ENCODE measurements at regions not wholly inside any gene's neighbourhood (a gene's known extent, or its start where the extent isn't known, plus 50 kb on each side); places are given as distances from the start of the nearest gene placed in this dataset.

DNA sequence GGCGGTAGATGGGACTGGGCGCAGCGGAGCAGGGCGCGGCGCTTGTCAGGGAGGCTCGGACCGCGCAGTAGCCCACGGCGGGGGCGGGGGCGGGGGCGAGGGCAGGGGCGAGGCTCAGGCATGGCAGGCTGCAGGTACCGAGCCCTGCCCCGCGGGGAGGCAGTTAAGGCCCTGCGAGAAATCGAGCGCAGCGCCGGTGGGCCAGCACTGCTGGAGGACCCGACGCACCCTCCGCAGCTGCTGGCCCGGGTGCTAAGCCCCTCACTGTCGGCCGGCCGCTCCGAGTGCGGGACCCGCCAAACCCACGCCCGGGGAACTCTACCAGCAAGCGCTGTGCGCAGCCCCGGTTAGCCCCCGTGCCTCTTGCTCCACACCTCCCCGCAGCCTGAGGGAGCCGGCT, 90.2 kb upstream of the RPL38 start:
- no peak overlapping the region for H3K27ac ChIP-seq
- DNase-seq (ENCODE audit: low spot score in 2 of 2) = no peak
- no peaks in the 10 kb centered on the region for H3K27me3 ChIP-seq
- H3K36me3 ChIP-seq = no peaks in the 10 kb centered on the region
- intact Hi-C loops (cut with DNase I) = no loop called here
- no peak overlapping the region for H3K4me3 ChIP-seq
- TF ChIP-seq, protein P1, sequence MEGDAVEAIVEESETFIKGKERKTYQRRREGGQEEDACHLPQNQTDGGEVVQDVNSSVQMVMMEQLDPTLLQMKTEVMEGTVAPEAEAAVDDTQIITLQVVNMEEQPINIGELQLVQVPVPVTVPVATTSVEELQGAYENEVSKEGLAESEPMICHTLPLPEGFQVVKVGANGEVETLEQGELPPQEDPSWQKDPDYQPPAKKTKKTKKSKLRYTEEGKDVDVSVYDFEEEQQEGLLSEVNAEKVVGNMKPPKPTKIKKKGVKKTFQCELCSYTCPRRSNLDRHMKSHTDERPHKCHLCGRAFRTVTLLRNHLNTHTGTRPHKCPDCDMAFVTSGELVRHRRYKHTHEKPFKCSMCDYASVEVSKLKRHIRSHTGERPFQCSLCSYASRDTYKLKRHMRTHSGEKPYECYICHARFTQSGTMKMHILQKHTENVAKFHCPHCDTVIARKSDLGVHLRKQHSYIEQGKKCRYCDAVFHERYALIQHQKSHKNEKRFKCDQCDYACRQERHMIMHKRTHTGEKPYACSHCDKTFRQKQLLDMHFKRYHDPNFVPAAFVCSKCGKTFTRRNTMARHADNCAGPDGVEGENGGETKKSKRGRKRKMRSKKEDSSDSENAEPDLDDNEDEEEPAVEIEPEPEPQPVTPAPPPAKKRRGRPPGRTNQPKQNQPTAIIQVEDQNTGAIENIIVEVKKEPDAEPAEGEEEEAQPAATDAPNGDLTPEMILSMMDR (IDR thresholded peaks at IDR 0.05) = no peak
- H3K4me1 ChIP-seq = no peaks in the 10 kb centered on the region
- no peaks in the 10 kb centered on the region for H3K9me3 ChIP-seq

DNA sequence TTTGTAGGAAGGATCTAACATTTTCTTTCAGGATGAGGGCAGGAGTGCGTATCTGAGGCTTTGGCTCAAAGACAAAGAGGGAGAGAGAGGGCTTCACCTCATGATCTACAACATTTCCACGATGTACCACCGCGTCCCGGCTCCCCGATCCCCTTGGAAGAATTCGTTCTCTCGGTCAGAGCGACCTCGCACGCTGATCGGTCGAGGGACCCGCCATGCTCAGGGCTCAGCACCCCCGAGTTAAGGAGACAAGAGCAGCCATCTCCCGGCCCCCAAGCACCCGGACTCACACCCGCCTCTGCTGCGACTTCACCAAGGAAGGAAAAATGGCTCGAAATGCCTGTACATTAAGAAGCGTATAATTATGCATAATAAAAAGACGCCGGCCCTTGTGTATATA, 89.5 kb upstream of the RPL38 start:
- no peak overlapping the region for H3K4me3 ChIP-seq
- no peak for DNase-seq (ENCODE audit: low spot score in 2 of 2)
- H3K27me3 ChIP-seq = no peaks in the 10 kb centered on the region
- intact Hi-C loops (cut with DNase I) = no loop called here
- no peaks in the 10 kb centered on the region for H3K4me1 ChIP-seq
- H3K36me3 ChIP-seq = no peaks in the 10 kb centered on the region
- H3K9me3 ChIP-seq = no peaks in the 10 kb centered on the region
- TF ChIP-seq, protein P1 (IDR thresholded peaks at IDR 0.05) = no peak
- no peak overlapping the region for H3K27ac ChIP-seq

DNA sequence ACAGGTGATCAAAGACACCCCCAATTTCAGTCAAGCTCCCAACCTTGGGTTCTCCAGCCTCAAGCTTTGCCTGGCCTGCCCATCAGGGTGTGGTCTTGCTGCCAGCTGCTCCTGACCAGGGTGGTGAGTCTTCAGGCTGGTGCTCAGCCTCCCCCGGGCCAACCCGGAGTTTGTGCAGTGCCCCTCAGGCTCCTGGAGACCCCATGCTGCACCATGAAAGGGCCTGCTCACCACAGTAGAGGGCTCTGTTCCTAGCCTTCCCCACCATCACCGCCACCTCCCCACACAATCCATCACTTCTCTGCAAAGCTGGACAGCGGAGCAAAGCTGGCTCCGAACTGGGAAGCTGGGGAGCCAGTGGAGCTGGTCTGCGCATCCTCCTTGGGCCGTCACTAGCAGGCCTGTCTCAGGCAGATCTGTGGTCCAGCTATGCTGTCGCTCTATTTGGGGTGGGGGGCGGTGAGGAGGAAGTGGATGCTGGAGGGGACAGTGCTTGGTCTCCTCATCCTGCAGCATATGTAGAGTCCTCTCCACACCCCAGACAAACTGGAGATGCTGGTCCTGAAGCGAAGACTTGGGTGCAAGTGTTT, 88.5 kb upstream of the RPL38 start:
- no peak overlapping the region for H3K27ac ChIP-seq
- H3K27me3 ChIP-seq = no peaks in the 10 kb centered on the region

DNA sequence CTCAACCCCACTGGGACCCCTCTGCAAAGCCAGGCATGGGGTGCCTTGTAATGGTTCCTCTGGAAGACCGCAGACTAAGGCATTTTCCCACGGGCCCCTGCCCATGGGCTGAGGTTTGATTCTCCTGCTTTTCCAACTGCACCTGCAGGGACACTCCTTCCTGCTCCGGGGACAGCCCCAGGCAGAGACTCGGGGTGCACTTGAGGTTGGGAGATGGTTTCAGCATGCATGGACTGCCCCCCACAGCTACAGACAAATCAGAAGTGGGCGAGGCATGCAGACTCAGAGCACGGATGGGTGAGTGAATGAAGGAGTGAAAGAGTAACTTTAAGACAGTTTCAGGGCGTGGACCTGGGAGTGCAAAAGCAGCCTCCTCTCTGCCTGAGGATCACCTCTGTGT, 87.9 kb upstream of the RPL38 start:
- DNase-seq (ENCODE audit: low spot score in 2 of 2) = no peak
- no peaks in the 10 kb centered on the region for H3K4me1 ChIP-seq
- intact Hi-C loops (cut with DNase I) = no loop called here
- TF ChIP-seq, protein P1 (IDR thresholded peaks at IDR 0.05) = no peak
- no peak overlapping the region for H3K27ac ChIP-seq
- no peaks in the 10 kb centered on the region for H3K9me3 ChIP-seq
- H3K27me3 ChIP-seq = no peaks in the 10 kb centered on the region
- H3K36me3 ChIP-seq = no peaks in the 10 kb centered on the region
- no peak overlapping the region for H3K4me3 ChIP-seq

More for the DNA sequence above, 88.5 kb upstream of the RPL38 start:
- H3K4me1 ChIP-seq = no peaks in the 10 kb centered on the region
- no peak overlapping the region for H3K4me3 ChIP-seq
- H3K36me3 ChIP-seq = no peaks in the 10 kb centered on the region
- TF ChIP-seq, protein P1 (IDR thresholded peaks at IDR 0.05) = no peak
- DNase-seq (ENCODE audit: low spot score in 2 of 2) = no peak
- no peaks in the 10 kb centered on the region for H3K9me3 ChIP-seq
- intact Hi-C loops (cut with DNase I) = no loop called here

DNA sequence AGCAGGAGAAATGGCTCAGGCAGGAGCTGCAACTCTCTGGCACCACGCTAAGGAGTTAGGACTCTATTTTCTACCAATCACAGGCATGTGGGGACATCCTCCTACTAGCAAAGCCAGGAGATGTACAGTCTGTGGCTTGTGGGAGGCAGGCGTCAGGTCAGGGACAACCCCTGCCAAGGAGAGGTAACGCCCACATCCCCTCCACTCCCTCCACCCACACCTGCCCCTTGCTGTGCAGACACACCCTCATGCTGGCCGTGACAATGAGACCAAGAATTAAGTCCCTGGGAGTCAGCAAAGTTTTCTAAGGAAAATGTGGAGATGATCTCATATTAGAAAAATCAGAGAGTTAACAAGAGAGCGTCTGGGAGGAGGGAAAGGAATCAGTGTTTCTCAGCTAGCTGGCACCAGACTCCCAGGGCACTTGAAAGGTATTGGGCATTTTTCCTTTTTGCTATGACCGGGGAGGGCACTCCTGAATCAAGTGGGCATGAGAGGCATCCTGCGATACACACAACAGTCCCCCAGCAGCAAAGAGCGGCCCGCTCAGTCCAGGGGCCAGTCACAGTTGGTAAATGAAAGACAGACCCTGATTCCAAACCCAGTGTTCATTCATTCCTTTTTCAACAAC, 87.3 kb upstream of the RPL38 start:
- H3K9me3 ChIP-seq = no peaks in the 10 kb centered on the region
- no peaks in the 10 kb centered on the region for H3K27me3 ChIP-seq
- no peak for DNase-seq (ENCODE audit: low spot score in 2 of 2)
- H3K36me3 ChIP-seq = no peaks in the 10 kb centered on the region
- intact Hi-C loops (cut with DNase I) = no loop called here
- no peaks in the 10 kb centered on the region for H3K4me1 ChIP-seq
- no peak overlapping the region for H3K27ac ChIP-seq
- H3K4me3 ChIP-seq = no peak overlapping the region
- TF ChIP-seq, protein P1 (IDR thresholded peaks at IDR 0.05) = no peak
